ENCODE measurements at regions not wholly inside any gene's neighbourhood (a gene's known extent, or its start where the extent isn't known, plus 50 kb on each side); places are given as distances from the start of the nearest gene placed in this dataset.
"Not testable (repeated sequence)": the region's sequence is repeated elsewhere in the genome, so short reads cannot be mapped to it uniquely, and the experiment has no call there.

GRCh38 chr13:86917438-86917837 is 753.7 kb upstream of the SLITRK5 start:
- not testable (repeated sequence) for TF ChIP-seq CTCF (IDR thresholded peaks at IDR 0.05); POLR2AphosphoS5 (IDR thresholded peaks at IDR 0.05; ENCODE audit: low read depth, low read length); SIN3A (IDR thresholded peaks at IDR 0.05; ENCODE audit: borderline replicate concordance, insufficient read depth, low read depth, low read length); TCF7L2 (IDR thresholded peaks at IDR 0.05; ENCODE audit: low read depth, low read length)
